DND-41 (cell line): ENCODE measurements at regions not wholly inside any gene's neighbourhood (a gene's known extent, or its start where the extent isn't known, plus 50 kb on each side); places are given as distances from the start of the nearest gene placed in this dataset.

ENCODE experiments used
- ATAC-seq: fragments of 200-7000 bp; cut with Tn5 transposase; 3 replicates; pipeline ENCODE4 v1.9.1; 2021; ENCODE audit warnings: low read depth; ENCODE audit not compliant: insufficient read depth
- DNase-seq: peaks from one replicate; pipeline ENCODE4 v3.0.0-alpha.2; 2020
- H2AFZ ChIP-seq: 2 replicates; pipeline ENCODE4 v1.6.0; 2012; ENCODE audit warnings: low read depth, low read length
- H3K27ac ChIP-seq: 2 replicates; pipeline ENCODE4 v1.5.1; 2012; ENCODE audit warnings: low read length, inconsistent platforms
- H3K27me3 ChIP-seq: fragments of 200-600 bp; sonication (generic); 2 replicates; pipeline ENCODE4 v1.6.0; 2012; ENCODE audit warnings: low read length, mild to moderate bottlenecking, inconsistent platforms; ENCODE audit not compliant: insufficient read depth, poor library complexity
- H3K36me3 ChIP-seq: 2 replicates; pipeline ENCODE4 v1.5.1; 2012; ENCODE audit warnings: low read length, inconsistent platforms; ENCODE audit not compliant: insufficient read depth
- H3K4me1 ChIP-seq: 2 replicates; pipeline ENCODE4 v1.5.1; 2012; ENCODE audit warnings: mild to moderate bottlenecking, low read length; ENCODE audit not compliant: insufficient read depth
- H3K4me2 ChIP-seq: 2 replicates; pipeline ENCODE4 v1.6.0; 2012; ENCODE audit warnings: mild to moderate bottlenecking, moderate library complexity, low read length, inconsistent platforms; ENCODE audit not compliant: insufficient read depth
- H3K4me3 ChIP-seq, 2 experiments: fragments of 200-600 bp in 1 of 2; shearing (Covaris generic) in 1 of 2; 2 replicates each; pipeline ENCODE4 v1.5.1; 2012 to 2016; ENCODE audit warnings: inconsistent platforms in 2 of 2, low read length in 2 of 2, mild to moderate bottlenecking in 2 of 2, low read depth in 1 of 2, moderate library complexity in 1 of 2
- H3K79me2 ChIP-seq: 2 replicates; pipeline ENCODE4 v1.6.0; 2012; ENCODE audit warnings: low read length, inconsistent platforms; ENCODE audit not compliant: insufficient read depth
- H3K9ac ChIP-seq: 2 replicates; pipeline ENCODE4 v1.6.0; 2012; ENCODE audit warnings: low read depth, mild to moderate bottlenecking, inconsistent platforms, low read length, moderate library complexity
- H3K9me3 ChIP-seq: 2 replicates; pipeline ENCODE4 v1.5.1; 2012; ENCODE audit warnings: low read length, moderate library complexity, mild to moderate bottlenecking, inconsistent platforms; ENCODE audit not compliant: insufficient read depth, severe bottlenecking
- H4K20me1 ChIP-seq: 2 replicates; pipeline ENCODE4 v1.6.0; 2012; ENCODE audit warnings: low read length; ENCODE audit not compliant: insufficient read depth
- CTCF ChIP-seq: IDR thresholded peaks from 2 replicates; pipeline ENCODE4 v1.5.1; 2012; ENCODE audit warnings: borderline replicate concordance, low read length, moderate library complexity, mild to moderate bottlenecking; ENCODE audit not compliant: poor library complexity, severe bottlenecking; ENCODE audit errors: extremely low read depth
- EZH2 ChIP-seq: IDR thresholded peaks from 3 replicates; pipeline ENCODE4 v1.6.1; 2012; ENCODE audit warnings: borderline replicate concordance, low read depth, mild to moderate bottlenecking, moderate library complexity, low read length, inconsistent platforms; ENCODE audit not compliant: severe bottlenecking

- Histone ChIP-seq H3K4me1 (no peaks in the 10 kb centered on the region), H4K20me1 (no peaks in the 10 kb centered on the region)
- ATAC-seq = no peak
These were observed 217.6 kb downstream of the CDH7 start for GRCh38 chr18:65968239-65969004.

DNA sequence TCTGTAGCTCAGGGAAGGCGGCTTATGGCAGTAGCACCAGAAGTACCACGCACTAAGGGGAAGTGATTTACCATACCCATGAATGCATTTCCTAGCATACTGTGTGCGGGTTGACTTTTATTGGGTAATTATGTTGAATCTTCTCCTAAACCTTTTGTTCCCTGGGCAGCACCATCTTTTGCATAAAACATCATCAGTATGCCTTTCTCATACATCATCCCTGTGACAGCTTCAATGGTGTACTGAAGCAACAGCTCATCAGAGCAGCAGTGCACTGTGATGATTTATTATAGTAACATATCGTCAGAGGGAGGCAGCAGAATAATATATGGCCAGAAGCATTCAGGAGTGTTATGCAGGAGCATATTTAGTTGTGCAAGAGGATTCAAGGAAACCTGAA lies 204.9 kb downstream of the CDH7 start:
- TF ChIP-seq EZH2 = no peak
- no peak for TF ChIP-seq CTCF
- H2AFZ ChIP-seq = no peak overlapping the region
- DNase-seq (no peak), ATAC-seq (no peak)
- H3K27ac ChIP-seq = no peak overlapping the region
- no peaks in the 10 kb centered on the region for H3K9me3 ChIP-seq
- no peaks in the 10 kb centered on the region for H3K27me3 ChIP-seq
- H3K36me3 ChIP-seq = no peaks in the 10 kb centered on the region
- H3K4me3 ChIP-seq = no peak overlapping the region
- no peaks in the 10 kb centered on the region for H3K4me1 ChIP-seq
- no peak overlapping the region for H3K9ac ChIP-seq
- H3K4me2 ChIP-seq = no peak overlapping the region
- H4K20me1 ChIP-seq = no peaks in the 10 kb centered on the region
- no peaks in the 10 kb centered on the region for H3K79me2 ChIP-seq

More at GRCh38 chr18:65968239-65969004, 217.6 kb downstream of the CDH7 start:
- Histone ChIP-seq H3K9ac (no peak overlapping the region), H3K36me3 (no peaks in the 10 kb centered on the region), H3K27ac (no peak overlapping the region), H3K79me2 (no peaks in the 10 kb centered on the region), H3K4me3 (no peak overlapping the region), H3K4me2 (no peak overlapping the region), H3K9me3 (no peaks in the 10 kb centered on the region), H3K27me3 (no peaks in the 10 kb centered on the region), H2AFZ (no peak overlapping the region)
- no peak for DNase-seq
- TF ChIP-seq EZH2 (no peak), CTCF (no peak)

GRCh38 chr18:65954372-65954771 lies 203.6 kb downstream of the CDH7 start:
- no peak overlapping the region for H3K9ac ChIP-seq
- H3K27ac ChIP-seq = no peak overlapping the region
- H3K4me2 ChIP-seq = no peak overlapping the region
- no peaks in the 10 kb centered on the region for H3K79me2 ChIP-seq
- no peak for ATAC-seq
- H4K20me1 ChIP-seq = no peaks in the 10 kb centered on the region
- H3K36me3 ChIP-seq = no peaks in the 10 kb centered on the region
- H3K4me3 ChIP-seq = no peak overlapping the region
- no peak for DNase-seq
- no peaks in the 10 kb centered on the region for H3K27me3 ChIP-seq
- H3K9me3 ChIP-seq = no peaks in the 10 kb centered on the region
- no peaks in the 10 kb centered on the region for H3K4me1 ChIP-seq
- TF ChIP-seq EZH2 = no peak
- TF ChIP-seq CTCF = no peak
- no peak overlapping the region for H2AFZ ChIP-seq
